ENCODE measurements at regions not wholly inside any gene's neighbourhood (a gene's known extent, or its start where the extent isn't known, plus 50 kb on each side); places are given as distances from the start of the nearest gene placed in this dataset.

DNA sequence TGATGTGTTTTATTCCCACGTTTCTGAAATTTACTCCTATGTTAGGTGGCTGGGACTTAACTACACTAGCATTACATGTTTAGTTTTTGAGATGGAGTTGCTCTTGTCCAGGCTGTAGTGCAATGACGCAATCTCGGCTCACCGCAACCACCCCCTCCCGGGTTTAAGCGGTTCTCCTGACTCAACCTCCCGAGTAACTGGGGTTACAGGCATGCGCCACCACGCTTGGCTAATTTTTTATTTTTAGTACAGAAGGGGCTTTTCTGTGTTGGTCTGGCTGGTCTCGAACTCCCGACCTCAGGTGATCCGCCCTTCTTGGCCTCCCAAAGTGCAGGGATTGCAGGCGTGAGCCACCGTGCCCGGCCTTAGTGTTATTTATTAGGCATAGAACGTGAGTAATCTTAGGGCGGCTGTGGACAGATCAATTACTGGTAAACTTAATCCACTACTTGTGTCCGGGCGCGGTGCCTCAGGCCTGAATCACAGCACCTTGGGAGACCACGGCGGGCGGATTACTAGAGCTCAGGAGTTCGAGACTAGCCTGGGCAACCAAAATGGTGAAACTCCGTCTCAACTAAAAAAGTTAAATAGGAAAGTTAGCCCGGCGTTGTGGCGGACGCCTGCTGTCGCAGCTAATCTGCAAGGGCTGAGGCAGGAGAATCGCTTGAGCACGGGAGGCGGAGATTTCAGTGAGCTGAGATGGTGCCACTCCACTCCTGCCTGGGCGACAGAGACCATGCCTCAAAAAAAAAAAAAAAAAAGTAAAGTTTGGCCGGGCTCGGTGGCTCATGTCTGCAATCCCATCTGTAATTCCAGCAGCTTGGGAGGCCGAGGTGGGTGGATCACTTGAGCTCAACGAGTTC, 123.7 kb upstream of the BTN3A2 start:
- TF ChIP-seq POLR2A (IDR thresholded peaks at IDR 0.05) = no peak
- TF ChIP-seq, protein P1, sequence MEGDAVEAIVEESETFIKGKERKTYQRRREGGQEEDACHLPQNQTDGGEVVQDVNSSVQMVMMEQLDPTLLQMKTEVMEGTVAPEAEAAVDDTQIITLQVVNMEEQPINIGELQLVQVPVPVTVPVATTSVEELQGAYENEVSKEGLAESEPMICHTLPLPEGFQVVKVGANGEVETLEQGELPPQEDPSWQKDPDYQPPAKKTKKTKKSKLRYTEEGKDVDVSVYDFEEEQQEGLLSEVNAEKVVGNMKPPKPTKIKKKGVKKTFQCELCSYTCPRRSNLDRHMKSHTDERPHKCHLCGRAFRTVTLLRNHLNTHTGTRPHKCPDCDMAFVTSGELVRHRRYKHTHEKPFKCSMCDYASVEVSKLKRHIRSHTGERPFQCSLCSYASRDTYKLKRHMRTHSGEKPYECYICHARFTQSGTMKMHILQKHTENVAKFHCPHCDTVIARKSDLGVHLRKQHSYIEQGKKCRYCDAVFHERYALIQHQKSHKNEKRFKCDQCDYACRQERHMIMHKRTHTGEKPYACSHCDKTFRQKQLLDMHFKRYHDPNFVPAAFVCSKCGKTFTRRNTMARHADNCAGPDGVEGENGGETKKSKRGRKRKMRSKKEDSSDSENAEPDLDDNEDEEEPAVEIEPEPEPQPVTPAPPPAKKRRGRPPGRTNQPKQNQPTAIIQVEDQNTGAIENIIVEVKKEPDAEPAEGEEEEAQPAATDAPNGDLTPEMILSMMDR (IDR thresholded peaks at IDR 0.05) = no peak
- intact Hi-C loops (cut with DNase I; ENCODE audit: low total_unique reads) = no loop called here
- H3K4me3 ChIP-seq (ENCODE audit: low read depth, poor library complexity, severe bottlenecking) = no peak overlapping the region
- peak in 1 of 2 donors; percentile 84 for DNase-seq (ENCODE audit: low spot score in 2 of 2)
- 37 to 46% methylated on average over 38 of the region's 38 CpGs for WGBS, 2 donors

DNA sequence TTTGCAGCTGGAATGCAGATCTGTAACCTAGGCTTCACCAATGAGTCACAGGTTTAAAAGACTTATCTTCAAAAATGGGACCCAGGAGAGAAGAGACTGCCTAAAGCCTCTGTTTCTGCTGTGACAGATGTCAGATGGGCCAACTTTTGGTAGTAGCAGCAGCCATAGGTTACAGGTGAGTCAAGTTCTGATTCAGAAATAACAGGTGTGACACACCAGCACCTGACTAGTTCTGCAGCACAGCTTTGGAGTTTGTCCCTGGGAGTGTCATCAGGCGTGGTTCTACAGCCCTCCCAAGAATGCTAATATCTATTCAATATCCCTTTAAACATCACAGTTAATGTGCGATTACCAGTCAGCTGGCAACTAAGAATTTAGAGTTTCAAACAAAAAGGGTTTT, 121.9 kb upstream of the BTN3A2 start:
- H3K4me3 ChIP-seq (ENCODE audit: low read depth, poor library complexity, severe bottlenecking) = no peak overlapping the region
- no peak for DNase-seq (ENCODE audit: low spot score in 2 of 2)
- TF ChIP-seq, protein P1 (IDR thresholded peaks at IDR 0.05) = no peak
- TF ChIP-seq POLR2A (IDR thresholded peaks at IDR 0.05) = no peak
- 71 to 77% methylated on average over 2 of the region's 2 CpGs for WGBS, 2 donors
- intact Hi-C loops (cut with DNase I; ENCODE audit: low total_unique reads) = no loop called here

DNA sequence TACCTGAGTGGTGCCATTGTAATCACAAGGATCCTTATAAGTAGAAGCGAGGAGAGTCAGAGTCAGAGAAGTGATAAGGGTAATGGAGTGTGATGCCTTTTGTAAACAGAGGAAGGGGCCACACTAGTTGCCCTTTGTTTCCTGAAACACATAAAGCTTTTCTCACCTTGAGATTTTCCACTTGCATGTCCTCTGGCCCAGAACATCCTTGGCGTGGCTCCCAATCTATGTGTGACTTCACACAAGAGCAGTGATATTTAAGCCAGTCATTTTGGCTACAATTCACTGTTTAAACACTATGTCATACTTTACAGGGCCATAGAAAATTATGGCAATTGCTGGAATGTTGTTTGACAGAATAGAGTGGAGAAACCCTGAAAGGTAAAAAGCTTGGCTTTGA, 121.2 kb upstream of the BTN3A2 start:
- 83 to 92% methylated on average over 2 of the region's 2 CpGs for WGBS, 2 donors
- TF ChIP-seq POLR2A (IDR thresholded peaks at IDR 0.05) = no peak
- TF ChIP-seq, protein P1 (IDR thresholded peaks at IDR 0.05) = no peak
- intact Hi-C loops (cut with DNase I; ENCODE audit: low total_unique reads) = no loop called here
- no peak overlapping the region for H3K4me3 ChIP-seq (ENCODE audit: low read depth, poor library complexity, severe bottlenecking)
- no peak for DNase-seq (ENCODE audit: low spot score in 2 of 2)

DNA sequence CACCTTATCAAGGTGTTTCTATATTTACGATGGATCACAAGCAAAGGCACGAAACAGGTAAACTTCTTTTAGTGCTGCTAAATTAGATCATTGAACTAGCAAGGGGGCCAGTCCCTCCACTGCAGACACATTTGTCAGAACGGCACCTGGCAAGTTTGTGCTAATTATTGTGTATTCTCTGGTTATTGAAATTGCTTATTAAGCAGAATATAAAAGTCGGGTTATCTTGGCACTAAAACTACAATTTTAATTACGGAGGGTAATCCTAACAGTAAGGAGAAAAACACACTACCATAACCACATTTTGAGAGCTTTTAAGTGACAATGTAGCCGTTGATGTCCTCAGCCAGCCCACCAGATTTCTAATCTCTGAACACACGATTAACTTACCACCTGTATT, 118.9 kb upstream of the BTN3A2 start:
- TF ChIP-seq, protein P1 (IDR thresholded peaks at IDR 0.05) = no peak
- TF ChIP-seq POLR2A (IDR thresholded peaks at IDR 0.05) = no peak
- no peak for DNase-seq (ENCODE audit: low spot score in 2 of 2)
- 87 to 88% methylated on average over 7 of the region's 7 CpGs for WGBS, 2 donors
- no peak overlapping the region for H3K4me3 ChIP-seq (ENCODE audit: low read depth, poor library complexity, severe bottlenecking)
- intact Hi-C loops (cut with DNase I; ENCODE audit: low total_unique reads) = no loop called here

DNA sequence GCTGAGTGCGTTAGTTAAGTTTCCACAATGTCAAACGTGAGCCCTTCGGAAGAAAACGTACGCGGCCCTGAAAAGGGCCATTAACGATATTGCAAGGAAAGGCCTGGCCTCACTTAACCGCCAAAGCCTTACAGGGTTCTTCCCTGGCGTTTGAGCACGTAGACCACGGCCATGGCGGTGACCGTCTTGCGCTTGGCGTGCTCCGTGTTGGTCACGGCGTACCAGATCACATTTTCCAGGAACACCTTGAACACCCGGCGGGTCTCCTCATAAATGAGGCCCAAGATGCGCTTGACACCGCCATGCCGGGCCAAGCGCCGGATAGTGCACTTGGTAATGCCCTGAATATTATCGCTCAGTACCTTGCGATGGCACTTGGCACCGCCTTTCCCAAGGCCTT, 118.4 kb upstream of the BTN3A2 start:
- intact Hi-C loops (cut with DNase I; ENCODE audit: low total_unique reads) = no loop called here
- TF ChIP-seq POLR2A (IDR thresholded peaks at IDR 0.05) = no peak
- TF ChIP-seq, protein P1 (IDR thresholded peaks at IDR 0.05) = no peak
- no peak for DNase-seq (ENCODE audit: low spot score in 2 of 2)
- 97 to 98% methylated on average over 28 of the region's 28 CpGs for WGBS, 2 donors
- no peak overlapping the region for H3K4me3 ChIP-seq (ENCODE audit: low read depth, poor library complexity, severe bottlenecking)

DNA sequence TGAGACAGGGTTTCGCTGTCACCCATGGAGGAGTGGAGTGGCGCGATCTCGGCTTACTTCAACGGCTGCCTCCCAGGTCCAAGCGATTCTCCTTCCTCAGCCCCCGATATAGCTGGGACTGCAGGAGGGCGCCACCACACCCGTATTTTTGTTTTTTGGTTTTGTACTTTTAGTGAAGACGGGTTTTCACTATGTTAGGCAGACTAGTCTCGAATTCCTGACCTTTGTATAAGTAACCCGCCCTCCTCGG, 115.4 kb upstream of the BTN3A2 start:
- no peak for DNase-seq (ENCODE audit: low spot score in 2 of 2)
- 0 to 1% methylated on average over 13 of the region's 13 CpGs for WGBS, 2 donors
- intact Hi-C loops (cut with DNase I; ENCODE audit: low total_unique reads) = no loop called here
- peak overlapping the region; percentile 23 for H3K4me3 ChIP-seq (ENCODE audit: low read depth, poor library complexity, severe bottlenecking)
- TF ChIP-seq POLR2A (IDR thresholded peaks at IDR 0.05) = no peak
